ENCODE measurements at regions not wholly inside any gene's neighbourhood (a gene's known extent, or its start where the extent isn't known, plus 50 kb on each side); places are given as distances from the start of the nearest gene placed in this dataset.

GRCh38 chr19:29439021-29439420 is 86.8 kb upstream of the VSTM2B start:
- TF ChIP-seq CTCF (IDR thresholded peaks at IDR 0.05) (no peak), EP300 (IDR thresholded peaks at IDR 0.05) (no peak)
